Panc1 (cell line): ENCODE measurements at regions not wholly inside any gene's neighbourhood (a gene's known extent, or its start where the extent isn't known, plus 50 kb on each side); places are given as distances from the start of the nearest gene placed in this dataset.

Experiments
- ATAC-seq: fragments of 200-7000 bp; cut with Tn5 transposase; 2 replicates; pipeline ENCODE4 v1.9.1; 2020; ENCODE audit warnings: mild to moderate bottlenecking, moderate library complexity
- BruUV-seq: library from RNA; stranded (reverse); fragments of 400-500 nt; replicated peaks from 2 replicates; lab custom pipeline; 2021; lab: Mats Ljungman, UMichigan
- CTCF ChIA-PET: fragments of 300-600 bp; sonication (Branson Sonifier 250); formaldehyde crosslinking; loops from one replicate; lab custom pipeline; 2022; ENCODE audit warnings: antibody characterized with exemption; lab: Charles Lee
- POLR2A ChIA-PET: fragments of 300-600 bp; sonication (Branson Sonifier 250); formaldehyde crosslinking; loops from one replicate; lab custom pipeline; 2022; ENCODE audit warnings: antibody characterized with exemption; lab: Charles Lee
- DNase-seq: peaks from one replicate; pipeline ENCODE4 v3.0.0-alpha.2; 2010; ENCODE audit warnings: low read depth, low spot score
- H3K27ac ChIP-seq: 2 replicates; pipeline ENCODE4 v1.5.1; 2011; ENCODE audit warnings: mild to moderate bottlenecking, low read length, inconsistent platforms
- H3K27me3 ChIP-seq: fragments of 200-500 bp; sonication (Bioruptor generic); 2 replicates; pipeline ENCODE4 v1.6.0; 2014; ENCODE audit warnings: low read length, inconsistent platforms; ENCODE audit not compliant: control insufficient read depth, insufficient read depth
- H3K36me3 ChIP-seq: fragments of 200-500 bp; sonication (Bioruptor generic); 2 replicates; pipeline ENCODE4 v1.5.1; 2014; ENCODE audit warnings: inconsistent platforms, mild to moderate bottlenecking, low read length, moderate library complexity; ENCODE audit not compliant: control insufficient read depth, insufficient read depth
- H3K4me1 ChIP-seq: 2 replicates; pipeline ENCODE4 v1.5.1; 2011; ENCODE audit warnings: inconsistent platforms, mild to moderate bottlenecking, low read length, moderate library complexity; ENCODE audit not compliant: control insufficient read depth, insufficient read depth
- H3K4me3 ChIP-seq, 2 experiments: 2 replicates each; pipeline ENCODE4 v1.5.1; 2011 to 2012; ENCODE audit warnings: low read depth in 2 of 2, low read length in 2 of 2, mild to moderate bottlenecking in 2 of 2, inconsistent platforms in 1 of 2, moderate library complexity in 1 of 2
- H3K9me3 ChIP-seq: fragments of 200-500 bp; sonication (Bioruptor generic); 2 replicates; pipeline ENCODE4 v1.5.1; 2014; ENCODE audit warnings: low read depth, mild to moderate bottlenecking, inconsistent platforms, low read length, moderate library complexity; ENCODE audit not compliant: control insufficient read depth, insufficient read depth
- POLR2AphosphoS5 ChIP-seq: IDR thresholded peaks from 2 replicates; pipeline ENCODE4 v1.6.1; 2012; ENCODE audit warnings: mild to moderate bottlenecking, low read depth, low read length, moderate library complexity
- REST ChIP-seq, 2 experiments: IDR thresholded peaks; 2 replicates each; pipeline ENCODE4 v1.6.1; 2011 to 2012; ENCODE audit warnings: low read depth in 2 of 2, control low read depth in 1 of 2, low read length in 1 of 2, mild to moderate bottlenecking in 1 of 2, moderate library complexity in 1 of 2; ENCODE audit not compliant: insufficient read depth in 1 of 2
- SIN3A ChIP-seq: IDR thresholded peaks from 2 replicates; pipeline ENCODE4 v1.6.1; 2012; ENCODE audit warnings: low read depth, mild to moderate bottlenecking, low read length, moderate library complexity, borderline replicate concordance; ENCODE audit not compliant: insufficient read depth
- TCF7L2 ChIP-seq: IDR thresholded peaks from 2 replicates; pipeline ENCODE4 v1.6.1; 2011; ENCODE audit warnings: mild to moderate bottlenecking, low read depth, low read length, inconsistent platforms
- in situ Hi-C: cut with HindIII; loops from 2 replicates; pipeline ENCODE4 v1.10.0; 2016; ENCODE audit warnings: low sequenced_read_pairs, low pct_unique_long_range_greater_than_20kb
- intact Hi-C: fragments of 100-400 bp; cut with micrococcal nuclease; formaldehyde crosslinking; loops from one replicate; pipeline ENCODE4 v1.10.0; 2022; ENCODE audit not compliant: unreplicated experiment
- TF ChIP-seq, protein P1 (sequence below): fragments of 450-650 bp; IDR thresholded peaks from 2 replicates; pipeline ENCODE4 v1.5.1; 2017; ENCODE audit warnings: mild to moderate bottlenecking

DNA sequence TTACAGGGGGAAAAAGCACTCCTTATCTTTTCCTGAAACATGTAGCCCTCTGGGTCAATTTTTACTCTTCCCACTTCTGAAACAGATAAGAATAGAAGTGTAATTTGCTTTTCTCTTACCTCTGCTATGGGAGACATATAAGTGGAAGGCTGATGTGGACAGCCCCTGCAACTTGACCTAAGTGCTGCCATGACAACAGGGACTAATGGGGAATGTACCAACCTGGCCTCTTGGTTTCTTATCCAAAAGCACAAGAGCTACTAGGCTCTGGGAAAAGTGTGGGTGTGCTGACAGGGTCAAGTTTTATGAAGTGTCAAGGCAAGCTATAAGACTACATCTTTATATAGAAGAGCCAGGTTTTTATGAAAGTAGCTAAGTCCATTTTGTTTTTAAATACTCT lies 1246.5 kb downstream of the OTOL1 start:
- Histone ChIP-seq H3K36me3 (no peaks in the 10 kb centered on the region), H3K4me1 (no peaks in the 10 kb centered on the region), H3K27ac (no peak overlapping the region), H3K9me3 (no peaks in the 10 kb centered on the region), H3K4me3 (no peak overlapping the region), H3K27me3 (no peaks in the 10 kb centered on the region)
- in situ Hi-C loops: no loop called here
- ChIA-PET POLR2A (no interaction called here), CTCF (no interaction called here)
- intact Hi-C loops: no loop called here
- DNase-seq (no peak), ATAC-seq (no peak)
- no peak for TF ChIP-seq SIN3A
- TF ChIP-seq, protein P1, sequence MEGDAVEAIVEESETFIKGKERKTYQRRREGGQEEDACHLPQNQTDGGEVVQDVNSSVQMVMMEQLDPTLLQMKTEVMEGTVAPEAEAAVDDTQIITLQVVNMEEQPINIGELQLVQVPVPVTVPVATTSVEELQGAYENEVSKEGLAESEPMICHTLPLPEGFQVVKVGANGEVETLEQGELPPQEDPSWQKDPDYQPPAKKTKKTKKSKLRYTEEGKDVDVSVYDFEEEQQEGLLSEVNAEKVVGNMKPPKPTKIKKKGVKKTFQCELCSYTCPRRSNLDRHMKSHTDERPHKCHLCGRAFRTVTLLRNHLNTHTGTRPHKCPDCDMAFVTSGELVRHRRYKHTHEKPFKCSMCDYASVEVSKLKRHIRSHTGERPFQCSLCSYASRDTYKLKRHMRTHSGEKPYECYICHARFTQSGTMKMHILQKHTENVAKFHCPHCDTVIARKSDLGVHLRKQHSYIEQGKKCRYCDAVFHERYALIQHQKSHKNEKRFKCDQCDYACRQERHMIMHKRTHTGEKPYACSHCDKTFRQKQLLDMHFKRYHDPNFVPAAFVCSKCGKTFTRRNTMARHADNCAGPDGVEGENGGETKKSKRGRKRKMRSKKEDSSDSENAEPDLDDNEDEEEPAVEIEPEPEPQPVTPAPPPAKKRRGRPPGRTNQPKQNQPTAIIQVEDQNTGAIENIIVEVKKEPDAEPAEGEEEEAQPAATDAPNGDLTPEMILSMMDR: no peak
- TF ChIP-seq TCF7L2: no peak
- no peak for TF ChIP-seq REST (IDR thresholded peaks at IDR 0.05; ENCODE audit: insufficient read depth in 1 of 2, low read depth in 2 of 2, low read length in 1 of 2)
- no peak for TF ChIP-seq POLR2AphosphoS5
- no TSS peak for BruUV-seq

- Histone ChIP-seq H3K9me3 (no peaks in the 10 kb centered on the region), H3K27me3 (no peaks in the 10 kb centered on the region), H3K27ac (no peak overlapping the region), H3K36me3 (no peaks in the 10 kb centered on the region), H3K4me1 (no peaks in the 10 kb centered on the region), H3K4me3 (no peak overlapping the region)
- DNase-seq (no peak), ATAC-seq (no peak)
- ChIA-PET POLR2A (no interaction called here), CTCF (no interaction called here)
- TF ChIP-seq SIN3A (no peak), REST (IDR thresholded peaks at IDR 0.05; ENCODE audit: insufficient read depth in 1 of 2, low read depth in 2 of 2, low read length in 1 of 2) (no peak), POLR2AphosphoS5 (no peak), TCF7L2 (no peak)
- TF ChIP-seq, protein P1: no peak
- intact Hi-C loops (loop anchor here (10.0 kb wide), 1 partner anchor 254 kb away; no protein-coding TSS in a partner anchor), in situ Hi-C loops (no loop called here)
- no TSS peak for BruUV-seq
Observed at GRCh38 chr3:162760789-162761188, 1264.2 kb downstream of the OTOL1 start.
